AG04450 (cell line): ENCODE measurements at regions not wholly inside any gene's neighbourhood (a gene's known extent, or its start where the extent isn't known, plus 50 kb on each side); places are given as distances from the start of the nearest gene placed in this dataset.

Experiments
- CTCF ChIA-PET: fragments of 300-600, 350-600 bp; formaldehyde crosslinking; extraction: SDS; loops from one replicate; lab custom pipeline; 2022; ENCODE audit warnings: antibody characterized with exemption, inconsistent platforms; lab: Charles Lee
- POLR2A ChIA-PET: fragments of 350-600 bp; formaldehyde crosslinking; extraction: SDS; loops from one replicate; lab custom pipeline; 2021; ENCODE audit warnings: antibody characterized with exemption, inconsistent platforms; lab: Yijun Ruan, JAX
- DNase-seq: peaks from one replicate; pipeline ENCODE4 v3.0.0-alpha.2; 2011; ENCODE audit warnings: low read depth, low spot score
- H3K27ac ChIP-seq: one replicate; pipeline ENCODE4 v1.5.1; 2012; ENCODE audit warnings: low read depth, low read length, control low read depth
- H3K27me3 ChIP-seq: one replicate; pipeline ENCODE4 v1.6.0; 2012; ENCODE audit warnings: low read length; ENCODE audit not compliant: control insufficient read depth, insufficient read depth
- H3K4me3 ChIP-seq: 2 replicates; pipeline ENCODE4 v1.5.1; 2011; ENCODE audit warnings: mild to moderate bottlenecking, low read depth, low read length, control low read depth
- H3K9me3 ChIP-seq: 2 replicates; pipeline ENCODE4 v1.5.1; 2012; ENCODE audit warnings: low read length; ENCODE audit not compliant: control insufficient read depth, insufficient read depth
- TF ChIP-seq, protein P1 (sequence below): IDR thresholded peaks from 2 replicates; pipeline ENCODE4 v1.5.1; 2011; ENCODE audit warnings: low read depth, low read length, control low read depth, inconsistent platforms

DNA sequence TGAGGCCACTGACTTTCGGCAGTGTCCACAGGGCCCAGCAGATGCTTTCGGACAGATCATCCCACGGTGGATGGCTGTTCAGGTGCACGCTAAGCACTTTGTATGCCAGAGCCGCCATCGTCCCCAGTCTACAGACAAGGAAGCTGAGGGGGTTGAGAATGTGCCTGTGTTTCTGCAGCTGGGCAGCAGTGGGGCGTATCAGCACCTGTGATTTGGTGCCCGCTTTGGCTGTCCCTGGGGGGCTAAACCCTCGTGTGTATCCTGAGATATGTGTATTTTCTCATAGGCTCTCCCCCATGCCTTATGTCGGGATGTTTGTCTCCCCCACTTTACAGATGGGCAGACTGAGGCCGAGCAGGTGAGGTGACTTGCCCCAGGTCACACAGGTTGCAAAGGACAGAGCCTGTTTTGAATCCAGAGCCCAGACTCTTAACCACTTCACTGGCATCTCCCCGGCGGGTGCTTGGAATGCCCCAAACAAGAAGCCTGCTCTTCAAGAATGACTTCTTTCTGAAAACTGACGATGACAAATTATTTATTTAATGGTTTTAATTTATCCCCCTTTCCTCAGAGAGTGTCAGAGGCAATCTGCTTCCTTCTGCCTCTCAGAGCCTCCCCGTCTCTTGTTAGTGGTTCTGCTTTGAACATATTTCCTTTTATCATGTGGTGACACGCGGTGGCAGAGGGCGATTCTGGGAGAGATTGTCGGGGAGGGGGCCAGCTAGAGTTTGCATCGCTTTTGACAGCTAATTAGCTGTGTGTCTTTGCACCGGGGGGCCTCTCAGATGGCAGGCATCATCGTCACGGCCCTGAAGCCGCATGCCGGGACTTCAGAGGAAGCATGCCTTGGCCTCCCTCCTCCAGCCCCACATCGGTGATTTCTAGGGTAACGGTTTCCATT, 149.6 kb upstream of the CIBAR2 start:
- ChIA-PET CTCF (interaction anchor here (2.8 kb wide), 1 partner anchor 9 kb away, joined by 19 read pairs; no protein-coding TSS in a partner anchor), POLR2A (no interaction called here)
- TF ChIP-seq, protein P1, sequence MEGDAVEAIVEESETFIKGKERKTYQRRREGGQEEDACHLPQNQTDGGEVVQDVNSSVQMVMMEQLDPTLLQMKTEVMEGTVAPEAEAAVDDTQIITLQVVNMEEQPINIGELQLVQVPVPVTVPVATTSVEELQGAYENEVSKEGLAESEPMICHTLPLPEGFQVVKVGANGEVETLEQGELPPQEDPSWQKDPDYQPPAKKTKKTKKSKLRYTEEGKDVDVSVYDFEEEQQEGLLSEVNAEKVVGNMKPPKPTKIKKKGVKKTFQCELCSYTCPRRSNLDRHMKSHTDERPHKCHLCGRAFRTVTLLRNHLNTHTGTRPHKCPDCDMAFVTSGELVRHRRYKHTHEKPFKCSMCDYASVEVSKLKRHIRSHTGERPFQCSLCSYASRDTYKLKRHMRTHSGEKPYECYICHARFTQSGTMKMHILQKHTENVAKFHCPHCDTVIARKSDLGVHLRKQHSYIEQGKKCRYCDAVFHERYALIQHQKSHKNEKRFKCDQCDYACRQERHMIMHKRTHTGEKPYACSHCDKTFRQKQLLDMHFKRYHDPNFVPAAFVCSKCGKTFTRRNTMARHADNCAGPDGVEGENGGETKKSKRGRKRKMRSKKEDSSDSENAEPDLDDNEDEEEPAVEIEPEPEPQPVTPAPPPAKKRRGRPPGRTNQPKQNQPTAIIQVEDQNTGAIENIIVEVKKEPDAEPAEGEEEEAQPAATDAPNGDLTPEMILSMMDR, result no peak
- no peak overlapping the region for H3K27ac ChIP-seq
- H3K4me3 ChIP-seq, result no peak overlapping the region
- DNase-seq, result no peak
- H3K9me3 ChIP-seq, result no peaks in the 10 kb centered on the region; the same call in 1 of the 2 replicates
- no peaks in the 10 kb centered on the region for H3K27me3 ChIP-seq

DNA sequence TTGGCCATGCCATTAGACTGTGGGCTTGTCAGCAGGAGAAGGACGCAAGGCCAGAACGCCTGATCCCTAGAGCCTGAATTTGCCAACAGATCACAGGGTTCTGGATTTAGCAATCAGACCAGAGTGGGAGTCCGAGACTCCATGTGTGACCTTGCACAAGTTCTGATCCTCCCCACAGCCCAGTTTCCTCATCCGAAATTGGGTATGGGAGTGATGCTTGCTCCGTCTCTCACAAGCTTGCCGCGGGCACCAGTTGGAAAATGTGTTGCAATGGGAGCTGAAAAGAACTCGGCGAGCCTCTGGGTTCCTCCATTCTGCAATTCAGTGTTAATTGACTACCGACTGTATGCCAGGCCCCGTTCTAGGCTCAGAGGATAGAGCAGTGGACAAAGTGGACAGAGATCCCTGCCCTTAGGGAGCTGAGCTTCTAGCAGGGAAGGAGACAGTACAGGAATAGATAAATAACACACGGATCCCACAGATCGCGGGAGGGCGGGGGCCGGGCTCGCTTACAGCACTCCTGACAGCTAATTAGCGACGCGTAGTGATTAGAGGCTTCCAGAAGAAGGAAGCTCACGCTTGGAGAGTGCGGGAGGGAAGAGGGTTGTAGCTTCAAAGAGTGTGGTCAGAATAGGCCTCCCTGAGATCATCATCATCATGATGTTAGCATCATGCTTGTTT, 150.4 kb upstream of the CIBAR2 start:
- CTCF ChIA-PET, result interaction anchor here (1.7 to 2.8 kb wide), 3 partner anchors 10 to 18 kb away, joined by 8 to 19 read pairs (median 10); no protein-coding TSS in a partner anchor
- H3K4me3 ChIP-seq, result no peak overlapping the region
- POLR2A ChIA-PET, result no interaction called here
- no peaks in the 10 kb centered on the region; the same call in 1 of the 2 replicates for H3K9me3 ChIP-seq
- no peak overlapping the region for H3K27ac ChIP-seq
- no peaks in the 10 kb centered on the region for H3K27me3 ChIP-seq
- TF ChIP-seq, protein P1, result no peak
- DNase-seq, result no peak

DNA sequence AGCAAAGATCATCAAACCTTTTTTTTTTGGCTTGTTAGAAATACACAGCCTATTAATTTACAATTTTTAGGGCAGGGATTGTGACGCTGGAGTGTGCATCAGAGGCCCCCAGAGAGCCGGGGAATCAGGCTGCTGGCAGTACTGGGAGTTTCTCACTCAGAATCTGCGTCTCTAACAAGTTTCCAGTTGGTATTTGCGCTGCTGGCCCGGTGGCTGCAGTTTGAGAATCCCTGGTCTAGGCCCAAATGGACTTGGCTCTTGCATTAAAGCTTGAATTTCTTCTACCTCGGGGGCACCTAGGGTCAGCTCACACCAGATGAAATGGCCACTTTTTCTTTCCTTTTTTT, 150.9 kb upstream of the CIBAR2 start:
- Histone ChIP-seq H3K4me3 (no peak overlapping the region), H3K27ac (no peak overlapping the region), H3K9me3 (no peaks in the 10 kb centered on the region; the same call in 1 of the 2 replicates), H3K27me3 (no peaks in the 10 kb centered on the region)
- ChIA-PET CTCF (interaction anchor here (1.7 to 2.8 kb wide), 3 partner anchors 11 to 18 kb away, joined by 8 to 19 read pairs (median 10); no protein-coding TSS in a partner anchor), POLR2A (no interaction called here)
- no peak for DNase-seq
- TF ChIP-seq, protein P1, result no peak

DNA sequence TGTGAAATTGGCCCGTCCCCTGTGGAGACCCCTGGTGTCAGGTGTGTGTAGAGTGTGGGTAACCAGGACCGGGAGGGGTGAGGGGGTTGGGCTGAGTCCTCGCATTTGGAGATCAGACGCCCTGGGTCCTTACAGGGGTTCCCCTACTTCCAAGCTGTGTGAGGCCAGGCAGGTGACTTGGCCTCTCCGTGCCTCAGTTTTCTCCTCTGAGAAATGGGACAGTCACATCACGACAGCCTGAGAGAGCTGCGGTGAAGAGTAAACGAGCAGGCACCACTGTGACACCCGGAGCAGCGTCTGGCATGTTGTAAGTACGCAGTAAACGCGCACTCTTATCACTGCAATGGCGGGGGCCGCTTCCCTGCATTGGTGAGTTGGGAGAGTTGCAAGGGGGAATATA, 152.5 kb upstream of the CIBAR2 start:
- H3K9me3 ChIP-seq, result no peaks in the 10 kb centered on the region; the same call in 1 of the 2 replicates
- no peak overlapping the region for H3K4me3 ChIP-seq
- H3K27me3 ChIP-seq, result no peaks in the 10 kb centered on the region
- CTCF ChIA-PET, result interaction anchor here (0.9 kb wide), 1 partner anchor 33 kb away, joined by 3 read pairs; no protein-coding TSS in a partner anchor
- POLR2A ChIA-PET, result no interaction called here
- H3K27ac ChIP-seq, result no peak overlapping the region
- DNase-seq, result no peak
- TF ChIP-seq, protein P1, result no peak
